ENCODE measurements at regions not wholly inside any gene's neighbourhood (a gene's known extent, or its start where the extent isn't known, plus 50 kb on each side); places are given as distances from the start of the nearest gene placed in this dataset.

- no peaks in the 10 kb centered on the region for H3K36me3 Mint-ChIP-seq (ENCODE audit: low read depth)
Observed at GRCh38 chr12:17357396-17357795, 732.6 kb downstream of the RERGL start.

GRCh38 chr12:17352164-17352563 is 737.8 kb downstream of the RERGL start:
- H3K9me3 Mint-ChIP-seq, result no peaks in the 10 kb centered on the region
- no peak overlapping the region for H3K27ac Mint-ChIP-seq
- no peak overlapping the region for H3K4me3 Mint-ChIP-seq
- no peaks in the 10 kb centered on the region for H3K36me3 Mint-ChIP-seq (ENCODE audit: low read depth)
- H3K27me3 Mint-ChIP-seq (ENCODE audit: low read depth, poor library complexity), result no peaks in the 10 kb centered on the region
- peak; percentile 16 for TF ChIP-seq CTCF (IDR thresholded peaks at IDR 0.05)
- no peak for DNase-seq
- H3K4me1 Mint-ChIP-seq, result peaks cover 2% of the 10 kb centered on the region

More at GRCh38 chr12:17357396-17357795, 732.6 kb downstream of the RERGL start:
- Mint-ChIP-seq H3K4me3 (no peak overlapping the region), H3K27ac (no peak overlapping the region), H3K9me3 (no peaks in the 10 kb centered on the region), H3K27me3 (ENCODE audit: low read depth, poor library complexity) (no peaks in the 10 kb centered on the region), H3K4me1 (peaks cover 6% of the 10 kb centered on the region)
- peak; percentile 7 for DNase-seq
- TF ChIP-seq CTCF (IDR thresholded peaks at IDR 0.05), result no peak

GRCh38 chr12:17348311-17348710 is 741.7 kb downstream of the RERGL start:
- no peaks in the 10 kb centered on the region for H3K36me3 Mint-ChIP-seq (ENCODE audit: low read depth)
- H3K27me3 Mint-ChIP-seq (ENCODE audit: low read depth, poor library complexity), result no peaks in the 10 kb centered on the region
- TF ChIP-seq CTCF (IDR thresholded peaks at IDR 0.05), result no peak
- H3K4me3 Mint-ChIP-seq, result no peak overlapping the region
- H3K4me1 Mint-ChIP-seq, result peaks cover 6% of the 10 kb centered on the region
- DNase-seq, result no peak
- H3K27ac Mint-ChIP-seq, result no peak overlapping the region
- H3K9me3 Mint-ChIP-seq, result peaks cover 3% of the 10 kb centered on the region

- Mint-ChIP-seq H3K27ac (peak overlapping the region; percentile 9), H3K27me3 (ENCODE audit: low read depth, poor library complexity) (no peaks in the 10 kb centered on the region), H3K4me3 (no peak overlapping the region), H3K36me3 (ENCODE audit: low read depth) (no peaks in the 10 kb centered on the region), H3K9me3 (peaks cover 3% of the 10 kb centered on the region), H3K4me1 (peaks cover 6% of the 10 kb centered on the region)
- no peak for DNase-seq
- TF ChIP-seq CTCF (IDR thresholded peaks at IDR 0.05), result no peak
Observed at GRCh38 chr12:17344649-17345048, 738.7 kb upstream of the LMO3 start.

- no peaks in the 10 kb centered on the region for H3K36me3 Mint-ChIP-seq (ENCODE audit: low read depth)
- peaks cover 6% of the 10 kb centered on the region for H3K4me1 Mint-ChIP-seq
- DNase-seq, result no peak
- no peak overlapping the region for H3K4me3 Mint-ChIP-seq
- no peaks in the 10 kb centered on the region for H3K27me3 Mint-ChIP-seq (ENCODE audit: low read depth, poor library complexity)
- H3K9me3 Mint-ChIP-seq, result peaks cover 3% of the 10 kb centered on the region
- TF ChIP-seq CTCF (IDR thresholded peaks at IDR 0.05), result no peak
- peak overlapping the region; percentile 59 for H3K27ac Mint-ChIP-seq
Observed at GRCh38 chr12:17342381-17342961, 736.5 kb upstream of the LMO3 start.

- H3K27me3 Mint-ChIP-seq (ENCODE audit: low read depth, poor library complexity), result no peaks in the 10 kb centered on the region
- no peak overlapping the region for H3K4me3 Mint-ChIP-seq
- no peaks in the 10 kb centered on the region for H3K36me3 Mint-ChIP-seq (ENCODE audit: low read depth)
- no peaks in the 10 kb centered on the region for H3K9me3 Mint-ChIP-seq
- no peak for DNase-seq
- no peaks in the 10 kb centered on the region for H3K4me1 Mint-ChIP-seq
- no peak for TF ChIP-seq CTCF (IDR thresholded peaks at IDR 0.05)
- H3K27ac Mint-ChIP-seq, result no peak overlapping the region
Observed at GRCh38 chr12:17335487-17335886, 729.5 kb upstream of the LMO3 start.
